ENCODE measurements at regions not wholly inside any gene's neighbourhood (a gene's known extent, or its start where the extent isn't known, plus 50 kb on each side); places are given as distances from the start of the nearest gene placed in this dataset.

- TF ChIP-seq CTCF (IDR thresholded peaks at IDR 0.05): no peak
- TF ChIP-seq POLR2A (IDR thresholded peaks at IDR 0.05): no peak
Observed at GRCh38 chr3:3693593-3693992, 105.6 kb upstream of the LRRN1 start.

Measured in Peyer's patch (tissue), 4 donors.